NOMO-1 treated with dmso at 0.1 percent for 144 hours (cell line): ENCODE measurements at regions not wholly inside any gene's neighbourhood (a gene's known extent, or its start where the extent isn't known, plus 50 kb on each side); places are given as distances from the start of the nearest gene placed in this dataset.
"Not testable (repeated sequence)": the region's sequence is repeated elsewhere in the genome, so short reads cannot be mapped to it uniquely, and the experiment has no call there.

Experiments
- DNase-seq: peaks from one replicate; lab custom pipeline; 2025; ENCODE audit not compliant: unreplicated experiment; lab: John Stamatoyannopoulos, UW

- DNase-seq: no peak
These were observed 237.3 kb downstream of the NRIP1 start for GRCh38 chr21:14827468-14827867.

GRCh38 chr21:14826630-14827029, 238.2 kb downstream of the NRIP1 start:
- DNase-seq: no peak

- no peak for DNase-seq
These were observed 239.3 kb downstream of the NRIP1 start for GRCh38 chr21:14825514-14825974.

GRCh38 chr21:14824126-14824525, 240.7 kb downstream of the NRIP1 start:
- DNase-seq: no peak

GRCh38 chr21:14817311-14817710, 247.5 kb downstream of the NRIP1 start:
- DNase-seq: no peak

GRCh38 chr21:14814991-14815390, 249.8 kb downstream of the NRIP1 start:
- DNase-seq: no peak

GRCh38 chr21:14814282-14814681, 250.5 kb downstream of the NRIP1 start:
- no peak for DNase-seq

- DNase-seq: not testable (repeated sequence)
These were observed 258.1 kb upstream of the SAMSN1 start for GRCh38 chr21:14804170-14804569.

GRCh38 chr21:14797543-14797942, 251.4 kb upstream of the SAMSN1 start:
- DNase-seq: no peak

- no peak for DNase-seq
These were observed 241.2 kb upstream of the SAMSN1 start for GRCh38 chr21:14787312-14787711.

GRCh38 chr21:14785679-14786078, 239.6 kb upstream of the SAMSN1 start:
- DNase-seq: no peak

- DNase-seq: peak; percentile 13
These were observed 227.7 kb upstream of the SAMSN1 start for GRCh38 chr21:14773777-14774345.

GRCh38 chr21:14771593-14771992, 225.5 kb upstream of the SAMSN1 start:
- DNase-seq: no peak

- DNase-seq: no peak
These were observed 221.9 kb upstream of the SAMSN1 start for GRCh38 chr21:14768042-14768441.

GRCh38 chr21:14767192-14767852, 221.2 kb upstream of the SAMSN1 start:
- no peak for DNase-seq

GRCh38 chr21:14766241-14766640, 220.1 kb upstream of the SAMSN1 start:
- no peak for DNase-seq

- DNase-seq: no peak
These were observed 217.6 kb upstream of the SAMSN1 start for GRCh38 chr21:14763695-14764064.

GRCh38 chr21:14762734-14763694, 216.9 kb upstream of the SAMSN1 start:
- DNase-seq: peak; percentile 61

GRCh38 chr21:14762327-14762726, 216.2 kb upstream of the SAMSN1 start:
- no peak for DNase-seq

GRCh38 chr21:14759285-14759684, 213.2 kb upstream of the SAMSN1 start:
- DNase-seq: no peak

GRCh38 chr21:14758849-14759248, 212.7 kb upstream of the SAMSN1 start:
- no peak for DNase-seq
